ENCODE measurements at regions not wholly inside any gene's neighbourhood (a gene's known extent, or its start where the extent isn't known, plus 50 kb on each side); places are given as distances from the start of the nearest gene placed in this dataset.

DNA sequence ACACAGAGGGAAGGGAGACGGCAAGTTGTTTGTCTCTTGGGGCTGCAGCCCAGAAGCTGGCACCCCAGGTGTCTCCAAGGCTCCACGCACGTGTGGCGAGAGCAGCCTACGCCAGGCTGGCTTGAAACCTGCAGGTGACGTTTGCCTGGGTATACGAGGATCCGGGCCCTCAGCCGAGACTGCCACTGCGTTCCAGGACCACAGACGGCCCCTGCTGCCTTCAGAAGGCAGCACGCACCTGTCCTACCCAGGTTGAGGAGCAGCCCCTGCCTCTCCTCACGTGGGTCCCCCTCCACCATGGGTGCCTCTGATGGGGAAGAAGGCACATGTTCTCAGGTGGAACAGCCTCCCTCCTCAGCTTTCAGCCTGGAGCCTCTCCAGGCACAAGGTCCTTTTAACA lies 75.3 kb upstream of the PRR20G start:
- H3K4me3 Mint-ChIP-seq: no peak overlapping the region
- no peak for DNase-seq
- peaks cover 0 to 4% (median 0%) of the 10 kb centered on the region in 4 experiments for H3K27me3 ChIP-seq (replicated peaks in 1 of 4; ENCODE audit: control extremely low read depth in 1 of 4, control insufficient read depth in 3 of 4, insufficient read depth in 4 of 4, low read length in 3 of 4)
- ChIA-PET POLR2A (no interaction called here), CTCF (no interaction called here)
- intact Hi-C loops (cut with micrococcal nuclease): no loop called here
- H3K79me2 ChIP-seq (ENCODE audit: control insufficient read depth, insufficient read depth, low read length): no peaks in the 10 kb centered on the region
- H3K4me2 ChIP-seq (replicated peaks; ENCODE audit: low read depth, low read length, poor library complexity, severe bottlenecking): no peak overlapping the region
- H3K9ac ChIP-seq (ENCODE audit: low read length): no peak overlapping the region
- H3K4me1 Mint-ChIP-seq: no peaks in the 10 kb centered on the region
- H3K4me1 ChIP-seq (ENCODE audit: control insufficient read depth in 2 of 2, insufficient read depth in 2 of 2, low read length in 2 of 2): no peaks in the 10 kb centered on the region
- no peak overlapping the region for H3K4me3 ChIP-seq (ENCODE audit: control extremely low read depth in 1 of 5, extremely low read depth in 1 of 5, insufficient read depth in 1 of 5, low read depth in 2 of 5, low read length in 4 of 5)
- H3K36me3 ChIP-seq (replicated peaks in 1 of 2; ENCODE audit: control extremely low read depth in 1 of 2, control insufficient read depth in 1 of 2, extremely low read depth in 1 of 2, insufficient read depth in 2 of 2, low read length in 1 of 2): no peaks in the 10 kb centered on the region
- TF ChIP-seq, protein P1, sequence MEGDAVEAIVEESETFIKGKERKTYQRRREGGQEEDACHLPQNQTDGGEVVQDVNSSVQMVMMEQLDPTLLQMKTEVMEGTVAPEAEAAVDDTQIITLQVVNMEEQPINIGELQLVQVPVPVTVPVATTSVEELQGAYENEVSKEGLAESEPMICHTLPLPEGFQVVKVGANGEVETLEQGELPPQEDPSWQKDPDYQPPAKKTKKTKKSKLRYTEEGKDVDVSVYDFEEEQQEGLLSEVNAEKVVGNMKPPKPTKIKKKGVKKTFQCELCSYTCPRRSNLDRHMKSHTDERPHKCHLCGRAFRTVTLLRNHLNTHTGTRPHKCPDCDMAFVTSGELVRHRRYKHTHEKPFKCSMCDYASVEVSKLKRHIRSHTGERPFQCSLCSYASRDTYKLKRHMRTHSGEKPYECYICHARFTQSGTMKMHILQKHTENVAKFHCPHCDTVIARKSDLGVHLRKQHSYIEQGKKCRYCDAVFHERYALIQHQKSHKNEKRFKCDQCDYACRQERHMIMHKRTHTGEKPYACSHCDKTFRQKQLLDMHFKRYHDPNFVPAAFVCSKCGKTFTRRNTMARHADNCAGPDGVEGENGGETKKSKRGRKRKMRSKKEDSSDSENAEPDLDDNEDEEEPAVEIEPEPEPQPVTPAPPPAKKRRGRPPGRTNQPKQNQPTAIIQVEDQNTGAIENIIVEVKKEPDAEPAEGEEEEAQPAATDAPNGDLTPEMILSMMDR (IDR thresholded peaks at IDR 0.05): no peak
- no peak for TF ChIP-seq EZH2 (IDR thresholded peaks at IDR 0.05; ENCODE audit: borderline replicate concordance, insufficient read depth, low read depth, low read length, poor library complexity, severe bottlenecking)
- H3K9me3 ChIP-seq (ENCODE audit: control extremely low read depth in 1 of 3, control insufficient read depth in 2 of 3, insufficient read depth in 1 of 3, low read length in 2 of 3): peaks cover 0 to 8% (median 0%) of the 10 kb centered on the region in 3 donors
- no peak overlapping the region for H2AFZ ChIP-seq (ENCODE audit: insufficient read depth, low read depth, low read length, poor library complexity, severe bottlenecking)
- no peaks in the 10 kb centered on the region for H3K9me3 Mint-ChIP-seq (ENCODE audit: insufficient read depth)
- 75% methylated on average over 13 of the region's 13 CpGs for WGBS (ENCODE audit: insufficient coverage)
- ATAC-seq (ENCODE audit: low read depth): no peak
- peaks cover 23% of the 10 kb centered on the region for H3K27me3 Mint-ChIP-seq
- no peak overlapping the region for H3K27ac ChIP-seq (ENCODE audit: low read length in 2 of 2)
- no peak overlapping the region for H3K27ac Mint-ChIP-seq
- no peaks in the 10 kb centered on the region for H4K20me1 ChIP-seq (ENCODE audit: control insufficient read depth, insufficient read depth, low read length, poor library complexity, severe bottlenecking)

GRCh38 chr3:127360647-127361046 lies 72.8 kb upstream of the PRR20G start:
- H3K27me3 ChIP-seq (replicated peaks in 1 of 4; ENCODE audit: control extremely low read depth in 1 of 4, control insufficient read depth in 3 of 4, insufficient read depth in 4 of 4, low read length in 3 of 4): peaks cover 0 to 4% (median 0%) of the 10 kb centered on the region in 4 experiments
- Mint-ChIP-seq H3K4me3 (no peak overlapping the region), H3K4me1 (no peaks in the 10 kb centered on the region), H3K27ac (no peak overlapping the region), H3K9me3 (ENCODE audit: insufficient read depth) (peaks cover 10% of the 10 kb centered on the region), H3K27me3 (peaks cover 9% of the 10 kb centered on the region)
- no peak overlapping the region for H3K4me2 ChIP-seq (replicated peaks; ENCODE audit: low read depth, low read length, poor library complexity, severe bottlenecking)
- WGBS (ENCODE audit: insufficient coverage): 85% methylated on average over 7 of the region's 7 CpGs
- intact Hi-C loops (cut with micrococcal nuclease): no loop called here
- no peaks in the 10 kb centered on the region for H4K20me1 ChIP-seq (ENCODE audit: control insufficient read depth, insufficient read depth, low read length, poor library complexity, severe bottlenecking)
- no peak for DNase-seq
- H3K79me2 ChIP-seq (ENCODE audit: control insufficient read depth, insufficient read depth, low read length): no peaks in the 10 kb centered on the region
- ChIA-PET CTCF (no interaction called here), POLR2A (no interaction called here)
- H3K4me1 ChIP-seq (ENCODE audit: control insufficient read depth in 2 of 2, insufficient read depth in 2 of 2, low read length in 2 of 2): no peaks in the 10 kb centered on the region
- no peak overlapping the region for H3K4me3 ChIP-seq (ENCODE audit: control extremely low read depth in 1 of 5, extremely low read depth in 1 of 5, insufficient read depth in 1 of 5, low read depth in 2 of 5, low read length in 4 of 5)
- no peak overlapping the region for H3K9ac ChIP-seq (ENCODE audit: low read length)
- no peak overlapping the region for H3K27ac ChIP-seq (ENCODE audit: low read length in 2 of 2)
- ATAC-seq (ENCODE audit: low read depth): no peak
- peaks cover 0 to 18% (median 6%) of the 10 kb centered on the region in 3 donors for H3K9me3 ChIP-seq (ENCODE audit: control extremely low read depth in 1 of 3, control insufficient read depth in 2 of 3, insufficient read depth in 1 of 3, low read length in 2 of 3)
- H3K36me3 ChIP-seq (replicated peaks in 1 of 2; ENCODE audit: control extremely low read depth in 1 of 2, control insufficient read depth in 1 of 2, extremely low read depth in 1 of 2, insufficient read depth in 2 of 2, low read length in 1 of 2): no peaks in the 10 kb centered on the region
- TF ChIP-seq EZH2 (IDR thresholded peaks at IDR 0.05; ENCODE audit: borderline replicate concordance, insufficient read depth, low read depth, low read length, poor library complexity, severe bottlenecking): no peak
- TF ChIP-seq, protein P1 (IDR thresholded peaks at IDR 0.05): no peak
- H2AFZ ChIP-seq (ENCODE audit: insufficient read depth, low read depth, low read length, poor library complexity, severe bottlenecking): no peak overlapping the region
